ENCODE measurements at regions not wholly inside any gene's neighbourhood (a gene's known extent, or its start where the extent isn't known, plus 50 kb on each side); places are given as distances from the start of the nearest gene placed in this dataset.

GRCh38 chr9:7342736-7343135 lies 456.8 kb downstream of the DMAC1 start:
- Histone ChIP-seq H3K9me3 (ENCODE audit: control insufficient read depth, insufficient read depth, low read depth, low read length) (no peaks in the 10 kb centered on the region), H3K4me3 (replicated peaks in 1 of 4; ENCODE audit: control extremely low read depth in 1 of 4, insufficient read depth in 1 of 4, low read depth in 3 of 4, low read length in 4 of 4) (no peak overlapping the region), H2AFZ (ENCODE audit: low read length) (no peak overlapping the region), H3K36me3 (ENCODE audit: control insufficient read depth, insufficient read depth, low read length) (no peaks in the 10 kb centered on the region), H3K79me2 (ENCODE audit: control insufficient read depth, insufficient read depth, low read length) (no peaks in the 10 kb centered on the region), H4K20me1 (ENCODE audit: control insufficient read depth, extremely low read depth, insufficient read depth, low read length) (no peaks in the 10 kb centered on the region), H3K4me1 (ENCODE audit: control insufficient read depth, extremely low read depth, insufficient read depth, low read length) (no peaks in the 10 kb centered on the region), H3K27me3 (ENCODE audit: control insufficient read depth, insufficient read depth, low read length) (no peaks in the 10 kb centered on the region), H3K27ac (ENCODE audit: insufficient read depth, low read length) (no peak overlapping the region), H3K9ac (ENCODE audit: insufficient read depth, low read length) (no peak overlapping the region), H3K4me2 (ENCODE audit: extremely low read depth, insufficient read depth, low read length) (no peak overlapping the region)
- no peak for TF ChIP-seq CTCF (conservative IDR thresholded peaks at IDR 0.05 in 1 of 2, IDR thresholded peaks at IDR 0.05 in 1 of 2; ENCODE audit: low read depth in 1 of 2, low read length in 2 of 2)
- no peak for TF ChIP-seq EZH2 (IDR thresholded peaks at IDR 0.05; ENCODE audit: low read length, missing control alignments)
- DNase-seq (ENCODE audit: low read depth in 2 of 2): no peak

- Histone ChIP-seq H3K27me3 (ENCODE audit: control insufficient read depth, insufficient read depth, low read length) (no peaks in the 10 kb centered on the region), H3K79me2 (ENCODE audit: control insufficient read depth, insufficient read depth, low read length) (no peaks in the 10 kb centered on the region), H3K9ac (ENCODE audit: insufficient read depth, low read length) (no peak overlapping the region), H2AFZ (ENCODE audit: low read length) (no peak overlapping the region), H3K4me1 (ENCODE audit: control insufficient read depth, extremely low read depth, insufficient read depth, low read length) (no peaks in the 10 kb centered on the region), H3K4me3 (replicated peaks in 1 of 4; ENCODE audit: control extremely low read depth in 1 of 4, insufficient read depth in 1 of 4, low read depth in 3 of 4, low read length in 4 of 4) (no peak overlapping the region), H3K9me3 (ENCODE audit: control insufficient read depth, insufficient read depth, low read depth, low read length) (no peaks in the 10 kb centered on the region), H3K4me2 (ENCODE audit: extremely low read depth, insufficient read depth, low read length) (no peak overlapping the region), H3K27ac (ENCODE audit: insufficient read depth, low read length) (no peak overlapping the region), H4K20me1 (ENCODE audit: control insufficient read depth, extremely low read depth, insufficient read depth, low read length) (no peaks in the 10 kb centered on the region), H3K36me3 (ENCODE audit: control insufficient read depth, insufficient read depth, low read length) (no peaks in the 10 kb centered on the region)
- TF ChIP-seq CTCF (conservative IDR thresholded peaks at IDR 0.05 in 1 of 2, IDR thresholded peaks at IDR 0.05 in 1 of 2; ENCODE audit: low read depth in 1 of 2, low read length in 2 of 2): peak; percentile 31 to 54
- no peak for TF ChIP-seq EZH2 (IDR thresholded peaks at IDR 0.05; ENCODE audit: low read length, missing control alignments)
- DNase-seq (ENCODE audit: low read depth in 2 of 2): peak in 1 of 2 donors; percentile 27
Observed at GRCh38 chr9:7342229-7342628, 457.3 kb downstream of the DMAC1 start.

GRCh38 chr9:7341571-7341970 lies 458.0 kb downstream of the DMAC1 start:
- TF ChIP-seq EZH2 (IDR thresholded peaks at IDR 0.05; ENCODE audit: low read length, missing control alignments): no peak
- no peak for TF ChIP-seq CTCF (conservative IDR thresholded peaks at IDR 0.05 in 1 of 2, IDR thresholded peaks at IDR 0.05 in 1 of 2; ENCODE audit: low read depth in 1 of 2, low read length in 2 of 2)
- H3K79me2 ChIP-seq (ENCODE audit: control insufficient read depth, insufficient read depth, low read length): no peaks in the 10 kb centered on the region
- H3K27ac ChIP-seq (ENCODE audit: insufficient read depth, low read length): no peak overlapping the region
- H4K20me1 ChIP-seq (ENCODE audit: control insufficient read depth, extremely low read depth, insufficient read depth, low read length): no peaks in the 10 kb centered on the region
- H2AFZ ChIP-seq (ENCODE audit: low read length): no peak overlapping the region
- H3K36me3 ChIP-seq (ENCODE audit: control insufficient read depth, insufficient read depth, low read length): no peaks in the 10 kb centered on the region
- H3K4me3 ChIP-seq (replicated peaks in 1 of 4; ENCODE audit: control extremely low read depth in 1 of 4, insufficient read depth in 1 of 4, low read depth in 3 of 4, low read length in 4 of 4): no peak overlapping the region
- no peak overlapping the region for H3K9ac ChIP-seq (ENCODE audit: insufficient read depth, low read length)
- no peak for DNase-seq (ENCODE audit: low read depth in 2 of 2)
- no peaks in the 10 kb centered on the region for H3K9me3 ChIP-seq (ENCODE audit: control insufficient read depth, insufficient read depth, low read depth, low read length)
- H3K4me2 ChIP-seq (ENCODE audit: extremely low read depth, insufficient read depth, low read length): no peak overlapping the region
- H3K27me3 ChIP-seq (ENCODE audit: control insufficient read depth, insufficient read depth, low read length): no peaks in the 10 kb centered on the region
- no peaks in the 10 kb centered on the region for H3K4me1 ChIP-seq (ENCODE audit: control insufficient read depth, extremely low read depth, insufficient read depth, low read length)

Measured in fibroblast of lung (primary cell).